Esophagus squamous epithelium (tissue), 5 donors: ENCODE measurements at regions not wholly inside any gene's neighbourhood (a gene's known extent, or its start where the extent isn't known, plus 50 kb on each side); places are given as distances from the start of the nearest gene placed in this dataset.

ENCODE experiments used
- DNase-seq: peaks from one replicate; lab custom pipeline; 2025; lab: John Stamatoyannopoulos, UW
- H3K27ac ChIP-seq, 4 donors: fragments of 200-600 bp; sonication (generic); one replicate each; pipeline ENCODE4 v1.5.1; 2016 to 2019; ENCODE audit warnings: mild to moderate bottlenecking in 1 of 4
- H3K27me3 ChIP-seq, 4 donors: fragments of 200-600 bp; sonication (generic); 1 replicate in 3 of 4; 2 replicates in 1 of 4; pipeline versions ENCODE4 v1.5.1 to v1.6.0; 2017 to 2021; ENCODE audit warnings: antibody characterized with exemption in 1 of 4
- H3K36me3 ChIP-seq, 3 donors: fragments of 200-600 bp; sonication (generic); one replicate each; pipeline ENCODE4 v1.5.1; 2016 to 2019
- H3K4me1 ChIP-seq, 3 donors: fragments of 200-600 bp; sonication (generic); one replicate each; pipeline ENCODE4 v1.5.1; 2017 to 2019
- H3K4me3 ChIP-seq, 4 donors: fragments of 200-600 bp; sonication (generic); 1 replicate in 3 of 4; 2 replicates in 1 of 4; pipeline ENCODE4 v1.5.1; 2016 to 2019; ENCODE audit warnings: mild to moderate bottlenecking in 2 of 4, moderate library complexity in 1 of 4
- H3K9me3 ChIP-seq, 3 donors: fragments of 200-600 bp; sonication (generic); one replicate each; pipeline ENCODE4 v1.5.1; 2016 to 2019
- POLR2A ChIP-seq, 4 donors: fragments of 450-650 bp; IDR thresholded peaks; one replicate each; pipeline ENCODE4 v1.6.1; 2017; ENCODE audit warnings: antibody characterized with exemption in 4 of 4, mild to moderate bottlenecking in 4 of 4, moderate library complexity in 3 of 4
- WGBS, 2 donors: methylation state at CpG; one replicate each; pipeline ENCODE4 v1.1.5; 2018; 5-methylcytosine and 5-hydroxymethylcytosine counted together
- intact Hi-C: fragments of 100-400 bp; cut with DNase I; formaldehyde crosslinking; loops from one replicate; pipeline ENCODE4 v1.15.0; 2022
- TF ChIP-seq, protein P1 (sequence below), 6 experiments: fragments of 450-650 bp in 4 of 6; fragments of 200-600 bp in 2 of 6; sonication (generic) in 2 of 6; IDR thresholded peaks; one replicate each; pipeline ENCODE4 v1.5.1; 2016 to 2019; ENCODE audit warnings: antibody characterized with exemption in 6 of 6, mild to moderate bottlenecking in 4 of 6, moderate library complexity in 4 of 6
- donor health status: DM: yes; HTN: yes; CAD: no.

DNA sequence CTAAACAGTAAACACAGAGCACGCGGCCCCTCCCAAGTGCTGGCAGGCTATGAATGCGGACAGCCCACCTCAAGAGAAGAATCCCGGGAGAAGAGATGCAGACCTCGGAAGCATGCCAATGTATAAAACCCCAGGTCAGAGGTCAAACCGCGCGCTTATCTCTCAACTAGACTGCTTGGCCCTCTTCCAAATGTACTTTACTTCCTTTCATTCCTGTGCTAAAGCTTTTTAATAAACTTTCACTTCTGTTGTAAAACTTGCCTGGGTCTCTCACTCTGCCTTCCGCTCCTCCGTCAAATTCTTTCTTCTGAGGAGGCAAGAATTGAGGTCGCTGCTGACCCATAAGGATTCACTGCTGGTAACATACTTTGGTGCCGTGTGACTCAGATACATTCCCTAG is 216.0 kb downstream of the S1PR1 start:
- Histone ChIP-seq H3K4me3 (no peak overlapping the region), H3K27ac (no peak overlapping the region), H3K36me3 (no peaks in the 10 kb centered on the region), H3K27me3 (no peaks in the 10 kb centered on the region), H3K9me3 (no peaks in the 10 kb centered on the region), H3K4me1 (no peaks in the 10 kb centered on the region)
- TF ChIP-seq, protein P1, sequence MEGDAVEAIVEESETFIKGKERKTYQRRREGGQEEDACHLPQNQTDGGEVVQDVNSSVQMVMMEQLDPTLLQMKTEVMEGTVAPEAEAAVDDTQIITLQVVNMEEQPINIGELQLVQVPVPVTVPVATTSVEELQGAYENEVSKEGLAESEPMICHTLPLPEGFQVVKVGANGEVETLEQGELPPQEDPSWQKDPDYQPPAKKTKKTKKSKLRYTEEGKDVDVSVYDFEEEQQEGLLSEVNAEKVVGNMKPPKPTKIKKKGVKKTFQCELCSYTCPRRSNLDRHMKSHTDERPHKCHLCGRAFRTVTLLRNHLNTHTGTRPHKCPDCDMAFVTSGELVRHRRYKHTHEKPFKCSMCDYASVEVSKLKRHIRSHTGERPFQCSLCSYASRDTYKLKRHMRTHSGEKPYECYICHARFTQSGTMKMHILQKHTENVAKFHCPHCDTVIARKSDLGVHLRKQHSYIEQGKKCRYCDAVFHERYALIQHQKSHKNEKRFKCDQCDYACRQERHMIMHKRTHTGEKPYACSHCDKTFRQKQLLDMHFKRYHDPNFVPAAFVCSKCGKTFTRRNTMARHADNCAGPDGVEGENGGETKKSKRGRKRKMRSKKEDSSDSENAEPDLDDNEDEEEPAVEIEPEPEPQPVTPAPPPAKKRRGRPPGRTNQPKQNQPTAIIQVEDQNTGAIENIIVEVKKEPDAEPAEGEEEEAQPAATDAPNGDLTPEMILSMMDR (IDR thresholded peaks at IDR 0.05): no peak
- no peak for TF ChIP-seq POLR2A (IDR thresholded peaks at IDR 0.05)
- intact Hi-C loops: no loop called here
- WGBS, 2 donors: 74 to 88% methylated on average over 12 of the region's 12 CpGs
- DNase-seq: no peak

DNA sequence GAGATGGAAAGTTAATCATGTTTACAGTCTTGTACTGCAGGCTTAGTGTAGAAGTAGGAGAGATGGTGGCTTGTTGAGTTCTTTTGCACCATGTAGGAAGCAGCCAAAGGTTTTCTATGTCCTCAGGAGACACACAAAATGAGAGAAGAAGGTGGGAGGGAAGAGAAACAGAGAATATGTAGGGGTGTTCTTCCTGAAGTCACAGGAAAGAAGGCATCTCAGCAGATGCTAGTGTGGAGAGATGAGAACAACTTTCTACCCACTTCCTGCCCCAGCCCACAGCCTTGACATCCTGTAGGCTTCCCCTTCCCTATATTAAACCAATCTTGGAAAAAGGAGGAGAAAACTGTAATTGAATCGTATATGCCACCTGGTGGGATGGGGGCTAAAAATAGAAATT is 217.0 kb downstream of the S1PR1 start:
- H3K4me1 ChIP-seq: no peaks in the 10 kb centered on the region
- TF ChIP-seq, protein P1 (IDR thresholded peaks at IDR 0.05): no peak
- TF ChIP-seq POLR2A (IDR thresholded peaks at IDR 0.05): no peak
- 31 to 63% methylated on average over 1 of the region's 1 CpG for WGBS, 2 donors
- no peak overlapping the region for H3K27ac ChIP-seq
- intact Hi-C loops: no loop called here
- H3K4me3 ChIP-seq: no peak overlapping the region
- no peak for DNase-seq
- H3K36me3 ChIP-seq: no peaks in the 10 kb centered on the region
- no peaks in the 10 kb centered on the region for H3K9me3 ChIP-seq
- H3K27me3 ChIP-seq: no peaks in the 10 kb centered on the region

DNA sequence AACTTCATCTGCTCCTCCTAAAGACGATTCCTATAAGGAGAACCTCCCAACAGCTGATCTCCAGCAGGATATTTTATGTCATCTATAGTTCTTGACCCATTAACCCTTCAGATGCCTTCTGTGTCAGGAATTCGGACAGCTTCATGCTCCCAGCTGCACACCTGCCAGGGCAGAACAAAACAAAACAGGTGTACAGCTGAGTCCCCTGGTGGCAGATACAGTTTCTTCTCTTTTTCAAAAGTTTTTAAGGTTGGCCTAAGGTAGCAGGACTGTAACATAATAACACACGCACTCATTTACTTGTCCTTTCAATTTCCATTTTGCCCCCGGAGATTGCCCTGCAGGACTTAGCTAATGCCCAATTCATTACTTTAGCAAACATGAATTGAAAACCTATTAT is 218.3 kb downstream of the S1PR1 start:
- 46 to 85% methylated on average over 4 of the region's 4 CpGs for WGBS, 2 donors
- intact Hi-C loops: no loop called here
- no peaks in the 10 kb centered on the region for H3K9me3 ChIP-seq
- no peak for DNase-seq
- no peak overlapping the region for H3K27ac ChIP-seq
- no peak overlapping the region for H3K4me3 ChIP-seq
- TF ChIP-seq, protein P1 (IDR thresholded peaks at IDR 0.05): no peak
- no peak for TF ChIP-seq POLR2A (IDR thresholded peaks at IDR 0.05)
- no peaks in the 10 kb centered on the region for H3K36me3 ChIP-seq
- no peaks in the 10 kb centered on the region for H3K27me3 ChIP-seq
- H3K4me1 ChIP-seq: no peaks in the 10 kb centered on the region

DNA sequence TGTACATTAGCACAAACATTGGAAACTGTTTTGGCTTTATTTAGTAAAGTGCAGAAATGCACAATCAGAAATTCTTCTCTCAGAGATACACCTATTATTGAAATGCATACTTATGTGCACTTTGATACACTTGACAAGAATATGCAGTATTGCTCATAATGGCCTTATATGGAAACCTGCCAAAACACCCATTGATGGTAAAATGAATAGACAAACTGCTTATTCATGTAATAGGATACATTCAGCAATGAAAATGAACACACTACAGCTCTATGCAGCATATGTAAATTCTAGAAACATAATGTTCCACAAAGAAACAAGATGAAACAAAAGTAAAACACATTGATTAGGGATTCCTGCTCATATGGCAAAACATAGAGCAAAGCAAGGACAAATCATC is 223.9 kb downstream of the S1PR1 start:
- no peak for DNase-seq
- no peak overlapping the region for H3K27ac ChIP-seq
- intact Hi-C loops: no loop called here
- H3K9me3 ChIP-seq: no peaks in the 10 kb centered on the region
- no peaks in the 10 kb centered on the region for H3K36me3 ChIP-seq
- no peak for TF ChIP-seq POLR2A (IDR thresholded peaks at IDR 0.05)
- TF ChIP-seq, protein P1 (IDR thresholded peaks at IDR 0.05): no peak
- H3K27me3 ChIP-seq: no peaks in the 10 kb centered on the region
- no peaks in the 10 kb centered on the region for H3K4me1 ChIP-seq
- H3K4me3 ChIP-seq: no peak overlapping the region

DNA sequence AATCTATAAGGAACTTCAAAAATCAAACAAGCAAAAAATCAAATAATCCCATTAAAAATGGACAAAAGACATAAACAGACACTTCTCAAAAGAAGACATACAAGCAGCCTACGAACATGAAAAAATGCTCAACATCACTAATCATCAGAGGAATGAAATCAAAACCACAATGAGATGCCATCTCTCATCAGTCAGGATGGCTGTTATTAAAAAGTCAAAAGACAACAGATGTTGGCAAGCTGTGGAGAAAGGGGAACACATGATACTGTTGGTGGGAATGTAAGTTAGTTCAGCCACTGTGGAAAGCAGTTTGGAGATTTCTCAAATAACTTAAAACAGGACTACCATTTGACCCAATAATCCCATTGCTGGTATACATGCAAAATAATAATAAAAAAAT is 226.4 kb downstream of the S1PR1 start:
- Histone ChIP-seq H3K36me3 (no peaks in the 10 kb centered on the region), H3K9me3 (no peaks in the 10 kb centered on the region), H3K4me3 (no peak overlapping the region), H3K27ac (no peak overlapping the region), H3K4me1 (no peaks in the 10 kb centered on the region), H3K27me3 (no peaks in the 10 kb centered on the region)
- intact Hi-C loops: no loop called here
- DNase-seq: no peak
- 48 to 61% methylated on average over 1 of the region's 1 CpG for WGBS, 2 donors
- no peak for TF ChIP-seq POLR2A (IDR thresholded peaks at IDR 0.05)
- TF ChIP-seq, protein P1 (IDR thresholded peaks at IDR 0.05): no peak
